RPMI8226 (cell line): ENCODE measurements at regions not wholly inside any gene's neighbourhood (a gene's known extent, or its start where the extent isn't known, plus 50 kb on each side); places are given as distances from the start of the nearest gene placed in this dataset.

Experiments
- DNase-seq: peaks from one replicate; pipeline ENCODE4 v3.0.0-alpha.2; 2015

DNA sequence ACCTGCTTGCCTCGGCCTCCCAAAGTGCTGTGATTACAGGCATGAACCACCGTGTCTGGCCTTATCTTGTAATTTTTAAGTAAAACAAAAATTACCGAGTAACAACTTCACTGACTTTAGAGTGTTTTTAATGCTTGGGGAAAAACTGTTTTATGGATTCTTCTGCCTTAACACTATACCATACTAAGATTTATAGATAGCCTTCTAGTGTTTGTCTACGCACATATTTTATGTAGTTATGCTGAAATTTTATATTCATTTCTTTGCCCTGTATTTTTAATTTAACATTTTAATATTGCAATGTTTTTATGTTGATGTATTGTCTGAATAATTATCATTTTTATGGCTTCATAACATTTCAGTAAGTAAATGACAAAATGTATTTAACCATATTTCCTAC, 96.4 kb upstream of the FTMT start:
- no peak for DNase-seq

DNA sequence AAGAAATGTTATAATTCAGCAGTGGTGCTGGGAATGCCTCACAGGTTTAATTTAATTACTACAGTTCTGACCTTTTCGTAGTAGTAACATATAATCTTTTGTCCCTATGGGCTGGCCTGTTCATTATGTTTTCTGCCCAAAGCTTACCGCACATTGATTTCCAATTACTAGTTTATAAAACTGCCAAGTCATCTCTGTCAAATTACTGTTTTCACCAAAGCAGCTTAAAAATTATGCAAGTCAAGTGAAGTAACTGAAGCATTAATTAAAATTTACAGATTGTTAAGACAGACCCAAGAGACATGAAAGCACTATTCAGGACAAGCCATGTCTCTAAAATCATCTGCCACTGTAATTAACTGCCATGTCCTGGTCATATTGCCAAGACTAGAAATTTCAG, 93.9 kb upstream of the FTMT start:
- DNase-seq: no peak

DNA sequence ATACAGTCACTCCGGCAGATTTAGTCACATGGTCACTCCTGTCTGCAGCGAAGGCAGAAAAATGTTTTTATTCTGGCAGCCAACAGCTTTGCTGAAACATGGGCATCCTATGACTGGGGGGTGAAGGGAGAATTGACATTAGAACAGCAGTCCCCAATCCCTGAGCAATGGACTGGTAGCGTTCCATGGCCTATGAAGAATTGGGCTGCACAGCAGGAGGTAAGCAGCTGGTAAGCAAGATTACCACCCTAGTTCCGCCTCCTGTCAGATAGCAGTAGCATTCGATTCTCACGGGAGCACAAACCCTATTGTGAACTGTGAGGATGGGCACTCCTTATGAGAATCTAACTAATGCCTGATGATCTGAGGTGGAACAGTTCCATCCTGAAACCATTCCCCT, 93.1 kb upstream of the FTMT start:
- no peak for DNase-seq

DNA sequence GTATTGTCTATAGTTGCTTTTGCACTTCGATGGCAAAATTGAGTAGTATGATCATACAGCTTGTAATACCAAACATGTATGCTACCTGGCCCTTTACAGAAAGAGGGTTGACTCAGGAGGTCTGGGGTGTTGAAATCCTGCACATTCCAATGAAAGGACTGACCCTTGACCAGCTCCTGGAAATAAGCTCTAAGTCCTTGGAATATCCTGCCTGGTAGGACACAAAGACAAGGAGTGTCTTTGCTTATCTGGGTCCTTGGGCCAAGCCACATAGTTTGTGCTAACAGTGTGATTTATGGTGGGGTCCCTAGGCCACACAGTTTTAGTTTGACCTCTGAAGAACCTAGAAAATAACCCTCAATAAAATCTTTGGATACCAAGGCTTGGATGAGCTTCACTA, 89.3 kb upstream of the FTMT start:
- no peak for DNase-seq

DNA sequence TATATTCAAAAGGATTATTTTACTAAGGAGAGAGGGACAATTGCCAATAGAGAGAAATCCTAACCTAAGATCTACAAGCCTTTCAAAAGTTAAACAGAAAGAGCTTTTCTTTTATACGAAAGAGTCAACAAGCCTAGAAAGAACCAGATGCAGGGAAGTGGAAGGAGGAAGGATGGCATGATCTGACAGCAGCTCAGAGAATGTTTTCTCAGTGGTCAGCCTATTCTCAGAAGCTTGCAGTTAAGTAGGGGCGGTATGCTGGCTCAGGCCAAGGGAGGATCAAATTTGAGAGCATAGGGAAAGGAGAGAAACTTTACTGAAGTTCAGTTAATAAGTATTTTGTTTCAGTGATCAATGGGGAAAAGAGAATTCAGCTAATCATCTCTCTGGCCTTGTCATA, 88.0 kb upstream of the FTMT start:
- DNase-seq: no peak

DNA sequence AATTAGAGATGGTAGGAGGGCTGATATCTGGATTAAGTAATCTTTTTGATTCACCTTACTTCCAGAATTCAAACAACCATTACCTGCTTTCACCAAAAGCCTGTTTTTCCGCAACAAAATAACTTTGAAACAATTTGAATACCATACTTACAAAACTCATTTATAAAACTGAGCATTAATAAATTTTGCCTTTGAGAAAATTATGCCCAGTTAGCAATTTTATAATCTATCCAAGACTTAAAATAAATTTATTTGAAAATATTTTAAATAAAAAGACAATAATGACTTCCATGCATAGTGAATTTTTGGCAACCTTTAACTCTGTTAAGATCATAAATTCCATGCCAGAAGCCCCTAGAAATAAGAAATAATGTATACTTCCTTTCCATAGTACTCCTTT, 71.3 kb upstream of the FTMT start:
- no peak for DNase-seq

DNA sequence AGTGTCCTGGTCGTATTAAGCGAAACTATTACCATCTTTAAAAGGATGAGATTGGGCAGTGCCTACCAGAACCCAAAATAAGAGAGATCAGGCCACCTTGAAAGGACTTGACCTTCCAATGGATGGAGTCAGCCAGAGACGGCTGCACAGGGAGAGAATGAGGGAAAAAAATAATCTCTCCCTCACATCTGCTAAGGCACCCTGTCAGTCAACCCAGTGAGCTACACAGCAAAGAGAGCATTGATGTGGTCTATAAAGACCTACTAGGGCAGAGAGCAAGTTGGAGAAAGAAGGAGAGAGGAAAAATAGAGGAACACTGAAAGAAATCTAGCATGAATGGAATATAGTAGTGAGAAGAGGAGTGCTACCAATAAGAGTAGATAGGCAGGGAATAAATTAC, 68.0 kb upstream of the FTMT start:
- no peak for DNase-seq

DNA sequence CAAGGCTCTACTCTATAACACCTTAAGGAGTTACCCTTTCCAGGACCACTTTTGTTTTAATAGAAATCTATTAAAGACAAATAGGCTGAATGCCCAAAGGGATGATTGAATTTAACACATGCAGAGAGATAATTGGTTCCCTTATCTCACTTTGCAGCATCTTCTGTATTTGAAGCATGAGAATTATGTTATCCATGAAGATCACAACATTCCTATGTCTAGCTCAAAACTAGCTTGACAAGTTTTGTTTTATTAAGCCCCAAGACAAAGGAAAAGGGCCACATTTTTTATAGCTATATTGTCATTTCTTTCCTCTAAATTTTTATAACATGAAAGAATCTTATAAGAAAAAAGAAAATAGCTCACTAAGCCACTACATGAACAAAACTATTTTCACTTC, 57.9 kb upstream of the FTMT start:
- DNase-seq: no peak

DNA sequence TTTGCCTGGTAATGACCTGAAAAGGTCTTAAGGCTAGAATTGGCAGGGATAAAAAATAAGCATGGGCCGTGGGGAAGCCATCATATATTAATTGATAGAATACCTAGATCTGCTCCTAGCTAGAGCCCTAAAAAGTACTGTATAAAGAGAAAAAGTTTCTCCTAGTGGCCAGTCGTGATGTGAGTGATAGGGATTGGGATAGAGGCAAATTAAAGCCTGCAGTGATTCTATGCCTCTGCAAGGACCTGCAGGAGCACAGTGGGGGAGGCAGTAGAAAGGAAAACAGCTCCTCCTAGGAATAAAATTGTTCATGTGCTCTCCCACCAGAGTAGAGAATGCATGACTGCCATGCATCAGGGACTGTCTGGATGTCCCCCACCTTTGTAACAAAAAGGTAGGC, 56.2 kb upstream of the FTMT start:
- DNase-seq: no peak

DNA sequence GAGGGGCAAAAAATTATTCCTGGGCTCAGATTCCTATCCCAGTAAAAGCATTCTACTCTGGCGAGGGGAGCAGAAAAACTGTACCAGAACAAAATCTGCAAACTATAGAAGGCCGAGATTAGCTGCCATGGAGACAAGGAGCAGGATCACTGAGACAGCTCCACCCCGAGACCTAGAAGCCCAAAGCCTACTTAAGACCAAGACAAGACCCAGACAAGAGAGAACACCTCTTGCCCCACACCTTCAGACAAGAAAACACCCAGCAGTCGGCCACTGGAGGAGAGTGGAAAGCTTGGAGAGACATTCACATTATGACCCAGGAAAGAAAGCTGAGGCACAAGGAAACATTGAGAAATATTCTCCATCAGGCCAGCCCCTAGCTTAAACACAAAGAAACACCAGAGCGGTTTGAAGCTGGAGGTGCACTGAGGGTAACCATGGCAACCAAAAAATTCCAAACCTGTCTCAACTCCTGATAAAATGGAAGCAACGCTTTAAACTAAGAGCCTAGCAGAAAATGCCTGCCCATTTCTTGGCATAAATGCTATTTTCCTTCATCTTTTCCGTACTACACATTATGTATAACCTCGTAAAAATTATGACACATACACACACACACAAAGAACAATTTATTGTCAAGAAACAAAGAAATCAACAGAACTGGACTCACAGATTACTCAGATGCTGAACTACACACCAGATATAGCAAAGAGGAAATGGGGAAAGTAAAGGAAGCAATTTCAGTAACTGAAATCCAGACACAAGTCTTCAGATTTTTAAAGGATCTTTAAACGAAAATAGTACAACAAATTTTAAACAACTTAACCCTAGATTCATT, 53.8 kb upstream of the FTMT start:
- no peak for DNase-seq
